Myocyte (in vitro differentiated cells): ENCODE measurements at regions not wholly inside any gene's neighbourhood (a gene's known extent, or its start where the extent isn't known, plus 50 kb on each side); places are given as distances from the start of the nearest gene placed in this dataset.
"Not testable (repeated sequence)": the region's sequence is repeated elsewhere in the genome, so short reads cannot be mapped to it uniquely, and the experiment has no call there.

Experiments
- DNase-seq: peaks from one replicate; pipeline ENCODE4 v3.0.0-alpha.2; 2012; ENCODE audit warnings: low read depth

- no peak for DNase-seq
These were observed 1171.1 kb upstream of the CRIM1 start for GRCh38 chr2:35184471-35184870.

- not testable (repeated sequence) for DNase-seq
These were observed 1178.9 kb upstream of the CRIM1 start for GRCh38 chr2:35176726-35177125.

GRCh38 chr2:35174845-35175244 is 1180.7 kb upstream of the CRIM1 start:
- no peak for DNase-seq

- no peak for DNase-seq
These were observed 1182.9 kb upstream of the CRIM1 start for GRCh38 chr2:35172687-35173086.

- DNase-seq = no peak
These were observed 1187.2 kb upstream of the CRIM1 start for GRCh38 chr2:35168351-35168750.

GRCh38 chr2:35163948-35164347 is 1191.6 kb upstream of the CRIM1 start:
- no peak for DNase-seq

- no peak for DNase-seq
These were observed 1194.7 kb upstream of the CRIM1 start for GRCh38 chr2:35160871-35161270.

- no peak for DNase-seq
These were observed 1229.7 kb upstream of the CRIM1 start for GRCh38 chr2:35125871-35126270.

- no peak for DNase-seq
These were observed 1230.3 kb upstream of the CRIM1 start for GRCh38 chr2:35125278-35125677.

GRCh38 chr2:35116151-35116550 is 1239.4 kb upstream of the CRIM1 start:
- no peak for DNase-seq

- no peak for DNase-seq
These were observed 1240.8 kb upstream of the CRIM1 start for GRCh38 chr2:35114765-35115164.

GRCh38 chr2:35112367-35112766 is 1243.2 kb upstream of the CRIM1 start:
- not testable (repeated sequence) for DNase-seq

GRCh38 chr2:35104309-35104708 is 1251.3 kb upstream of the CRIM1 start:
- DNase-seq = no peak

GRCh38 chr2:35099342-35099741 is 1256.2 kb upstream of the CRIM1 start:
- DNase-seq = no peak

- DNase-seq = no peak
These were observed 1273.5 kb upstream of the CRIM1 start for GRCh38 chr2:35082072-35082471.

- no peak for DNase-seq
These were observed 1274.0 kb upstream of the CRIM1 start for GRCh38 chr2:35081622-35082015.

GRCh38 chr2:35081001-35081621 is 1274.5 kb upstream of the CRIM1 start:
- DNase-seq = no peak

- DNase-seq = no peak
These were observed 1275.2 kb upstream of the CRIM1 start for GRCh38 chr2:35080231-35080910.

- DNase-seq = no peak
These were observed 1288.2 kb upstream of the CRIM1 start for GRCh38 chr2:35067420-35067819.

GRCh38 chr2:35063836-35064235 is 1291.7 kb upstream of the CRIM1 start:
- DNase-seq = no peak

- DNase-seq = no peak
These were observed 1319.7 kb upstream of the CRIM1 start for GRCh38 chr2:35035883-35036282.

GRCh38 chr2:35033748-35034147 is 1321.8 kb upstream of the CRIM1 start:
- no peak for DNase-seq

GRCh38 chr2:35023545-35023944 is 1332.0 kb upstream of the CRIM1 start:
- DNase-seq = no peak
